Left hindlimb (tissue), 1 donor: ENCODE measurements at regions not wholly inside any gene's neighbourhood (a gene's known extent, or its start where the extent isn't known, plus 50 kb on each side); places are given as distances from the start of the nearest gene placed in this dataset.
"Not testable (repeated sequence)": the region's sequence is repeated elsewhere in the genome, so short reads cannot be mapped to it uniquely, and the experiment has no call there.

Experiments used
- DNase-seq: peaks from one replicate; pipeline ENCODE4 v3.0.0-alpha.2; 2018

DNA sequence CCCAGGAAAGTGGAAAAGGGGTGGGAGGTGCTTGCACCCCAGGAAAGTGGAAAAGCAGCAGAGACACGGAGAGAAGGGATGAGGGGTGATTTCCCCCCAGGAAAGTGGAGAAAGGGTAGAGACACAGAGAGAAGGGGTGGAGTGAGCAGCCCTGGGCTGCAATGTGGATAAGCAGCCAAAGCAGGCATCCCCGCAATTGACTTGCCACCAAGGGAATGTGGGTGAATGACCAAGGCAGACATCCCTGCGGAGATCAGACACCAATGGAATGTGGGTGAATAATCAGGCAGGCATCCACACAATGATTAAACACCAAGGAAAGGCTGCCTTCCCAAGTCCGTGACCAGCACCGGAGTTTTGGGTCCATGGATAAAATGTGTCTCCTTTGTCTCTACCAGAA lies 68.5 kb upstream of the SLC4A7 start:
- not testable (repeated sequence) for DNase-seq

- not testable (repeated sequence) for DNase-seq
These were observed 67.2 kb upstream of the SLC4A7 start for GRCh38 chr3:27551413-27551812.

- no peak for DNase-seq
These were observed 60.9 kb upstream of the SLC4A7 start for GRCh38 chr3:27545061-27545460.

DNA sequence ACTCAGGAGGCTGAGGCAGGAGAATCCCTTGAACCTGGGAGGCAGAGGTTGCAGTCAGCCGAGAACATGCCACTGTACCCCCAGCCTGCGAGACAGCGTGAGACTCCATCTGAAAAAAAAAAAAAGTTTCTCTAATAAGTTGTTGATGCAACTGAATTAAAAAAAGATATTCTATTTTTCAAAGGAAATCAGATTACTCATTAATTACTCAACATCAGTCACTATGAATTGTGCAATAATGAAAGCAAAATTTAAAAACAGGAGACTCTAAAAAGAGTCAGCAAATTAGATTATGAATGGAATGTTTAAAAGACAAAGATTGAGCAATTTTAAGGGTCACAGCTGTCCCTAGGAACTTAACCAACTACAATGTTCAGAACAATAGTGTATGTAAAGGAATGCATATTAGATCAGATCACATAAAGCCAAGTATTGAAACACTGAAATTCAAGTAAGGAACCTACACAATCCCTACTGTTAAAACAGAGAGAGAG lies 60.2 kb upstream of the SLC4A7 start:
- DNase-seq: no peak

DNA sequence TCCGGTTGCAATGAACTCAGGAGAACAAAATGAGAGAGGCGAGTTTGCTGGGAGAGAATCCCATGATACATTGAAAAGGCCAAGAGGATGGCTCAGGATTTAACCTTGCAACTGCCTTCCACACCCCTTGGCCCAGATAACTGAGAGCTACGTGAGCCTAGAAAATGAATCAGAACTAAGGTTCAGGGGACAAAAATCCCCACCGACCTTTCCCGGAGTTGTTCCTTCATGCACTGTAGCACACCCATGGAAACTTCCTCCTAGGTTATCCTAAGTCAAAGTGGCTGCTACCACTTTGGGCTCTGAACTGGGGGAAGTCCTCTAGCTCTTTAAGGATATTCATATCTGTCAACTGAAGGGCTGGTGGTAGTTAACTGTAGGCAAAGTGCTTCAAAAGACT lies 58.3 kb upstream of the SLC4A7 start:
- DNase-seq: no peak

DNA sequence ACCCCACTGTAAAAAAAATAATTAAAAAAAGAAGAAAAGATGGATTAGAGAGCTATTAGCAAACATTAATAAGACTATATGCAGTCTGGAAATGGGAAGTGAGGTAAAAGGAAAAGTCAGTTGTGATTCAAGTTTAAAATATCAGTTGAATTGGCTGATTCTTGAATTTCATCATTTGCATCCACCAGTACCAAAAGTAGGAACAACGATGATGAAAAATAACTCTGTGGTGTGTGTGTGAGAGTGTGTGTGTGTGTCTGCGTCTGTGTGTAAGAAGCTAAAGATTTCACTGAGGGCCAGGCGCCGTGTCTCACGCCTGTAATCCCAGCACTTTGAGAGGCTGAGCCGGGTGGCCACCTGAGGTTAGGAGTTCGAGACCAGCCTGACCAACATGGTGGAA lies 56.0 kb upstream of the SLC4A7 start:
- no peak for DNase-seq

DNA sequence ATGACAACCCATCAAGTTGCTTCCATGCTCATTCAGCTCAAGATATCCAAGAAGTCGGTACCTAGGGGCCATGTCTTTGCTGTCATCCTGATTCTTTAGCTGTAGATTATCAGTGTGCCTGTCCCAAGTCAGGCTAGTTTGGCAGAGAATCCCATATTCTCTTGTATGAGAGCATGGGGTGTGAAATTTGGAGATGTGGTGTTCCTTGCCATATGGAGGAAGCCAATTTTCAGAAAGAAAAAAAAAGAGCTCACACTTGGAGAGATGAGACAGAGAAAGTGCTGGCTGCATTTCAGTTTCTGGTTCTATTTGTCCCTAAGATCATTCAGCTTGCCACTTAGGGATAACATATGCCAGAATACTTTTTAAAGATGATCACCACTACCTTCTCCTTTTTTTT lies 52.3 kb upstream of the SLC4A7 start:
- no peak for DNase-seq

- no peak for DNase-seq
These were observed 51.7 kb upstream of the SLC4A7 start for GRCh38 chr3:27535809-27536392.

GRCh38 chr3:27533718-27534573 lies 49.8 kb upstream of the SLC4A7 start:
- peak; percentile 57 for DNase-seq
